Choroid plexus epithelial cell (primary cell): ENCODE measurements at regions not wholly inside any gene's neighbourhood (a gene's known extent, or its start where the extent isn't known, plus 50 kb on each side); places are given as distances from the start of the nearest gene placed in this dataset.
A peak's percentile ranks its signal among the peaks of the same experiment; 100 is the strongest.

Experiments
- DNase-seq: peaks from one replicate; pipeline ENCODE4 v3.0.0-alpha.2; 2010; ENCODE audit warnings: low read depth
- H3K4me3 ChIP-seq: 2 replicates; pipeline ENCODE4 v1.5.1; 2011; ENCODE audit warnings: low read depth, mild to moderate bottlenecking, control low read depth, low read length, moderate library complexity
- CTCF ChIP-seq: conservative IDR thresholded peaks from 2 replicates; pipeline ENCODE4 v1.5.1; 2011; ENCODE audit warnings: low read depth, mild to moderate bottlenecking, control low read depth, inconsistent platforms, low read length, moderate library complexity

- no peak for DNase-seq
- TF ChIP-seq CTCF: no peak
- no peak overlapping the region for H3K4me3 ChIP-seq
These were observed 109.7 kb downstream of the BANF2 start for GRCh38 chr20:17809362-17810061.

DNA sequence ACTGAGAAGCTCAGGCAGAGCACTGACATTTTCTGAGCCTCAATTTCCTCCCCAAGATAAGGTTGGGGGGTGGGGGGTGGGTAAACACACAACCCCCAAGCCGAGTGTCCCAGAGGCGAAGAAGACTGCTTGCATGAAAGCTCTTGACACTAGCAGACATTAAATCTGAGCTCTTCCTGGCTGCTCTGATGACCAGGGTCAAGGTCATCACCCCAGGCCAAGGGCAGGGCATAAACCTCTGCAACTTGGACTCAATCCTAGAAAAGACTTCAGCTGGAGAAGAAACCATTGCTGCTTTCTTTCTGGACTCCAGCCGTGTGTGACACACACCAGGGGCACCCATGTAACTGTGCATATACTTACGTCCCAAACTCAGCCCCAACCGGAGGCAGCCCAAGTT lies 109.0 kb downstream of the BANF2 start:
- H3K4me3 ChIP-seq: no peak overlapping the region
- no peak for DNase-seq
- TF ChIP-seq CTCF: no peak

DNA sequence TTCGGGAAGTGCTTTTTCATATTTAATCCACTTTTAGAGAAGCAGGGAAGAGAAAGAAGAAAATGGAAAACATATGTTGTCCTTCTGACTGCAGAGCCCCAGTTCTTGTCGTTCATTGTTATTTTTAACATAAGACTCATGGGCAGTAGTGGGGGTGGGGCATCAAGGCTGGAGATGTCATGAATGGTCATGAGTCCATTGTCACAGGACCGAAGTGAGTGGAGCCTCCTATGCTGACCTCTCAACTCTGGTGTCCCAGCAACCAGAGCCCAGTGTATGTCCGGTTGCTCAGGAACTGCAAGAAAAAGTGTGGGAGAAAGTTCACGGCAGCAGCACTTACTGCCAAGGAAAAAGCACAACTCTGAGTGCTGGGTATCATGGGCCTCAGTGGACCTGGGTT lies 108.6 kb downstream of the BANF2 start:
- DNase-seq: peak; percentile 81
- no peak for TF ChIP-seq CTCF
- no peak overlapping the region for H3K4me3 ChIP-seq

DNA sequence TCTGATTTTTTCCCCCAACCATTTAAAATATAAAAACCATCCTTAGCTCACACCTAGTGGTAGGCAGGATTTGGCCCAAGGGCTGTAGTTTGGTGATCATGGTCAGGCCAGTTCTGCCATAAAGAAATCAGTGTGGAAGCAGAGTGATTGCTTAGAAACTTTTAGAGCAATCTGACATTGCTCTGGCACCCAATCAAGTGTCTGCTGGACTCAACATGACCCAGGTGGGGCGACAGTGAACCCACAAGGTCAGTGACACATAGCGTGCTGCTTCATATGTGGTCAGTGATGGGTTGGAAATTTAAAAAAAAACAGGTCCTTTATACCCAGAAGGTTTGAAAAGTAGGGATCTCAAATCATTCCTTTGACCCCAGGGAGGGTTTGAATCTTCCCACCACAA lies 107.9 kb downstream of the BANF2 start:
- peak; percentile 45 for DNase-seq
- peak; percentile 14 for TF ChIP-seq CTCF
- no peak overlapping the region for H3K4me3 ChIP-seq

DNA sequence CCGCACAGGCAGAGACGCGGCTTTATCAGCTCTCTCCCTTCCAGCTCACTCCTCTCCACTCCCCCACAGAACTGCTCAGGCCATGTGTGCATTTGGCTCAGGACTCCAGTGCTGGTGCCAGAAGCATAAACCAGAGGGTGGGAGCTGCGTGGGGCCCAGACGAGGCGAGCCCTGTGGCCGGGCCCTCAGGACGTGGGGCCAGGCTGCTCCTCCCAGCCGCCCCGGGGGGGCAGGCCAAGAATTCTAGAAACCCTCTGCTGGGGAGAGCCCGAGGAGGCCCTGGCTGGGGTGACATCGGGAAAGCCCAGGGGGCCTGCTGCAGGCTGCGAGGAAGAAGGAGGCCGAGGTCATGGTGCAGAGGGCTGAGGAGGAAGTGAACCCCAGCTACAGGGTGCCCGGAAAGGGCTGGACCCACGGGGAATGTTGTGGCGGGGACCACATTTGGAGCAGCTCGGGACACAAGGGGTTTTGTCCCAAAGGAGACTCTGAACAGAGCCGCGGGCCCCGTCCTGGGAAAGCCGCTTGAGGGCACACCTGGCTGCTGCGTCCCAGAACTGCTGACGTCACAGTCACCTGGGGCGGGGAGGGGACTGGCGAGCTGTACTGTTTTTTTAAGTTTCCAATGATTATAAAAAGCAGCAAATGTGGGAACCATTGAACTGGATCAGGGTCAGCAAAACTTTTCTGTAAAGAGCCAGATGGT lies 107.1 kb downstream of the BANF2 start:
- peak; percentile 24 for TF ChIP-seq CTCF
- H3K4me3 ChIP-seq: no peak overlapping the region
- DNase-seq: peak; percentile 95

DNA sequence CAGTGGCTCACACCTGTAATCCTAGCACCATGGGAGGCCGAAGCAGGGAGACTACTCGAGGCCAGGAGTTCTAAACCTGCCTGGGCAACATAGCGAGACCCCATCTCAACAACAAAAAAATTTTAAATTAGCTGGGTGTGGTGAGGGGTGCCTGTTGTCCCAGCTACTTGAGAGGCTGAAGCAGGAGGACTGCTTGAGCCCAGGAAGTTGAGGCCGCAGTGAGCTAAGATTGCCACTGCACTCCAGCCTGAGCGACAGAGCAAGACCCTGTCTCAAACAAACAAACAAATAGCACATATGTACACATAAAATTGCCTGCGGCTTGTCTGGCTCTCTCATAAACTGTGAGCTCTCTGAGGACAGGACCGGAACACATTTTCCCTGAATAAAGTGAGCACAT lies 106.3 kb downstream of the BANF2 start:
- DNase-seq: no peak
- no peak for TF ChIP-seq CTCF

GRCh38 chr20:17803765-17804164 lies 104.0 kb downstream of the BANF2 start:
- no peak for TF ChIP-seq CTCF
- H3K4me3 ChIP-seq: no peak overlapping the region
- DNase-seq: no peak

More for the DNA sequence above, 106.3 kb downstream of the BANF2 start:
- H3K4me3 ChIP-seq: no peak overlapping the region
